ENCODE measurements at regions not wholly inside any gene's neighbourhood (a gene's known extent, or its start where the extent isn't known, plus 50 kb on each side); places are given as distances from the start of the nearest gene placed in this dataset.
"Not testable (repeated sequence)": the region's sequence is repeated elsewhere in the genome, so short reads cannot be mapped to it uniquely, and the experiment has no call there.

DNA sequence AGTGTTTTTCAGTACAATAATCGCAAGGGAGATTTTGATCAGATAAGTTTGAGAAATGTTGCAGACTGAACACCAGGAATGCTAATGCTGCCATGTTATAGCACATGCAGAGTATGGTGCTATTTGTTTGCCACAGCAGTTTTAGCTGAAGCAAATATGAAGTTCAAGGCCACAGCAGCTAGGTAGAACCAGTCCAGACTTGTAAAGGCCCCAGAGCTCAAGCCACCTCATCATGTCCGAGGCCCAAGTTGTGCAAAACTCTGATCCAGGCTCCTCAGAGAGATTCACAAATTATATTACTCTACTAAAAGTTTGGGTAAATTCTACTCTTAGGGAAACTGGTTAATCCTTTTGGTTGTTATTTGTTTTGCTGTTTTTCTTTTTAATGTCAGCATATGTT, 2702.6 kb downstream of the PCDH9 start:
- no peak for DNase-seq (ENCODE audit: low read depth in 4 of 4, low spot score in 1 of 4)

DNA sequence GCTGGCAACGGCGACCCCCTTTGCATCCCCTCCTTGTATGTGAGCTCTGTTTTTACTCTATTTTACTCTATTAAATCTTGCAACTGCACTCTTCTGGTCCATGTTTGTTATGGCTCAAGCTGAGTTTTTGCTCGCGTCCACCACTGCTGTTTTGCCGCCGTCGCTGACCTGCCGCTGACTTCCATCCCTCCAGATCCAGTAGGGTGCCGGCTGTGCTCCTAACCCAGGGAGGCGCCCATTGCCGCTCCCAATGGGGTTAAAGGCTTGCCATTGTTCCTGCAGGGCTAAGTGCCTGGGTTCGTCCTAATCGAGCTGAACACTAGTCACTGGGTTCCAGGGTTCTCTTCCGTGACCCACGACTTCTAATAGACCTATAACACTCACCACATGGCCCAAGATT, 2704.4 kb downstream of the PCDH9 start:
- no peak for DNase-seq (ENCODE audit: low read depth in 4 of 4, low spot score in 1 of 4)

- no peak for DNase-seq (ENCODE audit: low read depth in 4 of 4, low spot score in 1 of 4)
Observed at GRCh38 chr13:64510747-64511146, 2719.4 kb downstream of the PCDH9 start.

DNA sequence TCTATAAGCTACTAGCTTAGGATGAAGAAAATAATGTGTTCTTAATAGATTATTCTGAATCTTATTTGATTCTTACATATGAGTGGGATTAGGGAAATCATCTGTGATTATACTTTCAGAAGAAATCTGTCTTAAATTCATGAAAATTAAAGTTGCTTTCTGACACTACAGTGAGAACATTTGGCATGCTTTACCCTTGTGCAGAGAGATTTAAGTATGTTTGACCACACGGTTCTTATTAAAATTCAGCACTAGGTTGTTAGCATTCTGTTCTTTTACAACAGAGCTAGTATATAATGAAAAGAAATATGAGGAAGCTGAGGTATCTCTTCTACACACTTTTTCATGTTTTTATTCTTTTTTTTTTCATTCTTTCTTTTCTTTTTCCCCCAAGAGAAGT, 2723.9 kb downstream of the PCDH9 start:
- no peak for DNase-seq (ENCODE audit: low read depth in 4 of 4, low spot score in 1 of 4)

- no peak for DNase-seq (ENCODE audit: low read depth in 4 of 4, low spot score in 1 of 4)
Observed at GRCh38 chr13:64505336-64505910, 2724.7 kb downstream of the PCDH9 start.

DNA sequence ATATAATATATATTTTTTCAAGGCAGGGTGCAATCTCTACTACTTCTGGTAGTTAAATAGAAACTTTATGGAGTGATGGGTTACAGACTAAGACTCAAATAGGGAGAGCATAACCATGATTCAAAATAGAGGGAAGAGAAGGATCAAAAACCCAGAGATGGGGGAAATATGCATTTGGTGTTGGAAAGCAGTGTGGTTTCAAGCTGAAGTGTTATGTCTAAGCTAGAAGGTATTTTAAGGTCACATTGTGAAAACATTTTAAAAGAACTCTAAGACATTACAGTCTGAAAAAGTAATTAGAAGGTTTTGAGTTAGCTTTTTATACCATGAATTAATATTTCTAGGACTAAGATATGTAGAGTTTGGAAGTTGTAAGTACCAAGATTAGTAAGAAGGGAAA, 2741.4 kb downstream of the PCDH9 start:
- no peak for DNase-seq (ENCODE audit: low read depth in 4 of 4, low spot score in 1 of 4)

DNA sequence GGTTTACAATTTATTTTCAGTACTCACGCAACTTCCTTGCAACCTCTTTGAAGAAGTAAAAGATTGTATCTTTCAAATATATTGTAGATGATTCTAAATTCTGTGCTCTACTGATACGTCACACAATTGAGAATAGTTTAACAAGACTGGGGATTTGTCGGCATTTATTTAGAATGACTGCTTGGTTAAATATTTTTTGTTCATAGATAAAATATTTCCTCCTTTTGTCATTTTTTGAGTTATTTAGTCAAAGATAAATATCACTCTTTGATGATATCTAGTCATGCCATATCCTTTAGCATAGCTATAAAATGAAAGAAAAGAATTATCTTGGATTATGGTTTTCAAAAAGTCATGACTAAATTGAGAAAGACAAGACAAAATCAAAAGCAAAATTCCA, 2747.8 kb downstream of the PCDH9 start:
- DNase-seq (ENCODE audit: low read depth in 4 of 4, low spot score in 1 of 4) = no peak

DNA sequence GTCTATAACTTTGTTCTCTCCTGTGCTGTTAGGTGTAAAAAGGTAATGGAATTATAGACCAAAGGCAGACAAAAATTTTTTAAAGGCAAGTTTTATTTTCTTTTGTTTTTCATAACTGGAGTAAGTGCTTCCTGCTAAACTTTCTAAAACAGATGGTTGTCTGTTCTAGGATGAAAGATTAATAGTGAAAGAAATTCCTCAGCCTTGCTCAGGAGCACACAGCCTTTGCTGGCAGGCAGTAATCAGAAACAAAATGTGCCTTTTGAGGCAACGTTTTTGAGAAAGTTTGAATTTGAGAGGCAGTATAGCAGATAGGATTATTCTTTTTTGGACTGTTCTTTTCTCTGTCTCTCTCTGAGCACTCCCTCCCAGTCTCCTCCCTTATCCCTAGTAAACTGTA, 2749.5 kb downstream of the PCDH9 start:
- DNase-seq (ENCODE audit: low read depth in 4 of 4, low spot score in 1 of 4) = no peak

GRCh38 chr13:64480211-64480610, 2749.9 kb downstream of the PCDH9 start:
- no peak for DNase-seq (ENCODE audit: low read depth in 4 of 4, low spot score in 1 of 4)

GRCh38 chr13:64477146-64477545, 2753.0 kb downstream of the PCDH9 start:
- DNase-seq (ENCODE audit: low read depth in 4 of 4, low spot score in 1 of 4) = no peak

DNA sequence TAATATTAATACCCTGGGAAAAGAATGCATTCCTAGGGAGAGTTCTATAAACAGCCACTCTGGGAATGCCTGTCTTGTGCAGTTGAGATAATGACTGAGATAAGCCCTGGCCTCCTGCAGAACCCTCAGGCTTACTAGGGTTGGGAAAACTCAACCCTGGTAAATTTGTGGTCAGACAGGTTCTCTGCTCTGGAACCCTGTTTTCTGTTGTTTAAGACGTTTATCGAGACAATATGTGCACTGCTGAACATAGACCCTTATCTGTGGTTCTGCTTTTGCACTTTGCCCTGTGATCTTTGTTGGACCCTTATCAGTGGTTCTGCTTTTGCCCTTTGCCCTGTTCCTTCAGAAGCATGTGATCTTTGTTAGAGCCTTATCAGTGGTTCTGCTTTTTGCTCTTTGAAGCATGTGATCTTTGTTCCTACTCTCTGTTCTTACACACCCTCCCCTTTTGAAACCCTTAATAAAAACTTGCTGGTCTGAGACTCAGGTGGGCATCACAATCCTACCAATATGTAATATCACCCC, 2754.0 kb downstream of the PCDH9 start:
- not testable (repeated sequence) for DNase-seq (ENCODE audit: low read depth in 4 of 4, low spot score in 1 of 4)

DNA sequence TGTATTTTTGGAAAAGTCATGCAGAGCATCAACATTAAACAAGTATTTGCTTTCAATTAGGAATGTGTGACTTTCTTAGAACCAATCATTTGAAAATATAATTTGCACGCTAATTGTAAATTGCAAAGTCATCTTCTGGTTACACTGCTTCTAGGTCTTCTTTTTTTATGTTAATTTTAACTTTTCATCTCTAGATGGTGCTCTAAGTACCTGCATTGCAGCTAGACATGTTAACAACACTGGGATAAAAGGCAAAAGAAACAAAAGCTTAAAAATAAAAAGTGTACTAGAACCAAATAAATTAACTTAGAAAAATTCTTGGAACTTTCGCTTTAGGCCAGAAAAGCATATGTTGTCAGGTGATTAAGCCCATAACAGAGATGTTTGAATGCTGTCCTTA, 2758.2 kb downstream of the PCDH9 start:
- no peak for DNase-seq (ENCODE audit: low read depth in 4 of 4, low spot score in 1 of 4)

DNA sequence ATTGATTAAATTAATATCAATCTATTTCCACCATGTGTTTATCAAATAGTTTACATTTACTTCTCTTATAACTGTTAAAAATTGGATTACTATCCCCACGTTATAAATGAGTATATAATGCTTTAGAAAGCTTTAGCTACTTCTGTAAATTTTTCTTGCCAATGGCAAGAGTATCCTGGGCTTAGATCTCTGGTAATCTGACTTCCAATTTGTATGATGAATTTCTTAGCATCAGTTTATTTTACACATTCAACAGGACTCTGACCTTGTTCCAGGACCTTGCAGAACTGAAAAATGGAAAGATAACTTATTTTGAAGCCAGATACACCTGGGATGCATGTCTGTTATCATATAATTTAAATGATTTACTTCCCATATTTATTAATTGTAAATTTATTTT, 2759.4 kb downstream of the PCDH9 start:
- DNase-seq (ENCODE audit: low read depth in 4 of 4, low spot score in 1 of 4) = no peak

GRCh38 chr13:64459778-64460177, 2770.4 kb downstream of the PCDH9 start:
- DNase-seq (ENCODE audit: low read depth in 4 of 4, low spot score in 1 of 4) = no peak

DNA sequence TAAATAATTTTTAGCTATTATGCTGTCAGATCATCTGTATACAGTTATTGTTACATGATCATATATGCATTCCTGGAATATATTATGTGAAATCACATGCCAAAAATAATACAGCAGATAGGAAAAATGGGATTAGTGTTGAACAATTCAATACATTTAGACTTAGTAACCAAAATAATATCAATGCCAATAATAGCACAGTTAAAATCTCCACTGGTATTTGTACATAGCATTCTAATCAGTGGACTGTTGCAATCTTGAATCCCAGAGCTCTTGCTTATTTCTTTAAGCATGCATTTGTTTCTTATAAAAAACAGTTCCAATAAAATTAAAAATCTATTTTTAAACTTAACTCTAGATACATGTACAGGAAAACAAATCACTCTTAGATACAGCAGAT, 2772.2 kb downstream of the PCDH9 start:
- no peak for DNase-seq (ENCODE audit: low read depth in 4 of 4, low spot score in 1 of 4)

GRCh38 chr13:64455124-64455523, 2775.0 kb downstream of the PCDH9 start:
- DNase-seq (ENCODE audit: low read depth in 4 of 4, low spot score in 1 of 4) = no peak

GRCh38 chr13:64453831-64454230, 2776.3 kb downstream of the PCDH9 start:
- DNase-seq (ENCODE audit: low read depth in 4 of 4, low spot score in 1 of 4) = no peak

- DNase-seq (ENCODE audit: low read depth in 4 of 4, low spot score in 1 of 4) = no peak
Observed at GRCh38 chr13:64446372-64446771, 2783.8 kb downstream of the PCDH9 start.

DNA sequence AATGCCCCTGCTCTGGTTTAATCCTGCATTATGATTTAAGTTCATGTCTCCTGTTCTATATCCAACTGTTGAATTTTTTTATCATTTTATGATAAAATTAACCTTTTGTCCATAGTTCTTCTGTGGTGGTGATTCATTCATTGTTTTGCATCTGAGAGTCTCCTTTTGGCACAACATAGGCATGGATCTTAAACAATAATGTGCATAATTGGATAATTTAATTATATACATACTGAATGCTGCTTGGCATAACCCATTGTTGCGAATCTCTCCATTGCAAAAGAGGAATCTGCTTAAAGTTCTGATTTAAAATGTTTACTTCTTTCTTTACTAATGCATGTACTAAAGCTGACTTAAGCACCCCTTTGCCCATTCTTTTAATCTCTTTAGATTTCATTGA, 2788.4 kb downstream of the PCDH9 start:
- DNase-seq (ENCODE audit: low read depth in 4 of 4, low spot score in 1 of 4) = no peak

- DNase-seq (ENCODE audit: low read depth in 4 of 4, low spot score in 1 of 4) = no peak
Observed at GRCh38 chr13:64438084-64438483, 2792.1 kb downstream of the PCDH9 start.

DNA sequence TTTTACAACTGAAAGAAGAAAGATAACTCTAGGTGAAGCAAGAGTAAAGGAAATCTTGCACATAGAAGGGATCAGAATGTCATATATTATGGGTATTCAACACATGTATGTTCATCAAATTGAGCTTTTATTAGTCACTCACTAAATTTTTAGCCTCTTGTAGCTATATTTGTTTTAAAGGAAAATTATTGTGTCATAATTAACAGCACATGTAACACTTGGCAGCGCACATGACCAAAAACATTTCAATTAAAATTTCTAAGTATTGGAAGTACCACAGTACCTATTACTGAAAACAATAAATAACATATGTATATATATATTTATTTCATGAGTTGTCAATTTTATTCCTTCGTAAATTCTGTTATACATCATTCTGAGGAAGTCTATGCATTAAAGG, 2800.4 kb downstream of the PCDH9 start:
- no peak for DNase-seq (ENCODE audit: low read depth in 4 of 4, low spot score in 1 of 4)

DNA sequence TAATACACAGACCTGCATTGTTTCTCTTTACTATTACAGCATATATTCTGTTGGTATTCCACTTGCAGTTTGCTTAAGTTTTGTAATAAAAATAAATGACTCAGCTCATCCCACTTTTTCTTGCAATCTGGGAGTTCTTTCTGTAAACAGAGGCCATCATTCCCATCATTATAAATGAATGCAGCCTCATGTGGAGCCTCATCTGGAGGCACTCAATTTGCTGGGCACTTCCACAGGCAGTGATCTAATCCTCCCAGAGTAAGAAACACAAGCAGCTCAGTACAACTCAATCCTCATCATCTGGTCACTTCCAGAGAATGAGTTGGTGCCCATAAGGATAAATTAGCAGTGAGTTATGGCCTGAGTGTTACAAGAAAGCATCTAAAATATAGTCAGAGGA, 2801.9 kb downstream of the PCDH9 start:
- no peak for DNase-seq (ENCODE audit: low read depth in 4 of 4, low spot score in 1 of 4)

- DNase-seq (ENCODE audit: low read depth in 4 of 4, low spot score in 1 of 4) = no peak
Observed at GRCh38 chr13:64423467-64423866, 2806.7 kb downstream of the PCDH9 start.

DNA sequence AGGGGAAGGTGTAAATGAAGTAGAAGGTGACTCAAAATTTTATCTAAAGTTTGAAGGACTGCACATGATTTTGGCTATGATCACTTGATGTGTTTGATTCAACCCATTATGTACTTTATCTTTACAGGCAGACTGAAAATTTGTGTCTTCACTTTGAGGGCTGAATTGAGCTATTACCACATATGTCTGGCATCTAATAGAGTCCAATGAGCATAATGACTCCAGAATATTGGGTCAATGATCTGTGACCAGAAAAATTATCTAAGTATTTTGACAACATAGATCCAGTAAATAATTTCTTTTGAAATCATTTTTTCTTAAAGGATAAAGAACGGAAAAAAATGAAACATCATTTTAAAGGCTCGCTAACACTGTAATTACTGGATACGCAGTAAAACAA, 2810.0 kb downstream of the PCDH9 start:
- no peak for DNase-seq (ENCODE audit: low read depth in 4 of 4, low spot score in 1 of 4)
